A673 (cell line): ENCODE measurements at regions not wholly inside any gene's neighbourhood (a gene's known extent, or its start where the extent isn't known, plus 50 kb on each side); places are given as distances from the start of the nearest gene placed in this dataset.

Experiments used
- BruUV-seq: library from RNA; stranded (reverse); fragments of 400-500 nt; replicated peaks from 2 replicates; lab custom pipeline; 2021; lab: Mats Ljungman, UMichigan
- CTCF ChIA-PET: fragments of 300-600 bp; sonication (Branson Sonifier 250); formaldehyde crosslinking; loops from one replicate; lab custom pipeline; 2022; ENCODE audit warnings: antibody characterized with exemption; lab: Charles Lee
- POLR2A ChIA-PET: fragments of 300-600 bp; sonication (Branson Sonifier 250); formaldehyde crosslinking; loops from one replicate; lab custom pipeline; 2022; ENCODE audit warnings: antibody characterized with exemption; ENCODE audit not compliant: low non-redundant PET; lab: Charles Lee
- DNase-seq: peaks from one replicate; pipeline ENCODE4 v3.0.0-alpha.2; 2015; ENCODE audit warnings: low spot score
- H3K27ac ChIP-seq: fragments of 200-600 bp; sonication (generic); 2 replicates; pipeline ENCODE4 v1.5.1; 2016; ENCODE audit warnings: mixed run types, low read depth, mild to moderate bottlenecking, mixed read lengths, antibody characterized with exemption, low read length; ENCODE audit not compliant: poor library complexity, severe bottlenecking
- H3K27me3 ChIP-seq: fragments of 200-600 bp; sonication (generic); replicated peaks from 2 replicates; pipeline ENCODE4 v1.6.1; 2017; ENCODE audit warnings: mixed run types, low read depth, mild to moderate bottlenecking, mixed read lengths, antibody characterized with exemption, low read length; ENCODE audit not compliant: insufficient read depth, poor library complexity
- H3K36me3 ChIP-seq: fragments of 200-600 bp; sonication (generic); 2 replicates; pipeline ENCODE4 v1.6.1; 2016; ENCODE audit warnings: mixed run types, mild to moderate bottlenecking, mixed read lengths, antibody characterized with exemption, low read length; ENCODE audit not compliant: insufficient read depth, poor library complexity, severe bottlenecking
- H3K4me1 ChIP-seq: fragments of 200-600 bp; sonication (generic); 2 replicates; pipeline ENCODE4 v1.6.1; 2017; ENCODE audit warnings: mixed run types, mild to moderate bottlenecking, mixed read lengths, antibody characterized with exemption, low read length; ENCODE audit not compliant: insufficient read depth, poor library complexity, severe bottlenecking
- H3K4me3 ChIP-seq: fragments of 200-600 bp; sonication (generic); 2 replicates; pipeline ENCODE4 v1.5.1; 2016; ENCODE audit warnings: low read depth, mixed run types, mild to moderate bottlenecking, mixed read lengths, low read length; ENCODE audit not compliant: poor library complexity, severe bottlenecking
- H3K9me3 ChIP-seq: fragments of 200-600 bp; sonication (generic); 2 replicates; pipeline ENCODE4 v1.6.1; 2016; ENCODE audit warnings: mixed run types, low read depth, mild to moderate bottlenecking, mixed read lengths, antibody characterized with exemption, low read length; ENCODE audit not compliant: poor library complexity, severe bottlenecking
- EZH2 ChIP-seq: fragments of 200-600 bp; sonication (generic); IDR thresholded peaks from 2 replicates; pipeline ENCODE4 v1.6.1; 2017; ENCODE audit warnings: borderline replicate concordance, low read depth, mild to moderate bottlenecking, mixed read lengths, antibody characterized with exemption, low read length; ENCODE audit not compliant: poor library complexity, severe bottlenecking
- intact Hi-C: fragments of 100-400 bp; cut with micrococcal nuclease; formaldehyde crosslinking; loops from one replicate; pipeline ENCODE4 v1.10.0; 2022; ENCODE audit not compliant: unreplicated experiment
- TF ChIP-seq, protein P1 (sequence below): fragments of 300-800, 200-600 bp; sonication (generic); conservative IDR thresholded peaks from 2 replicates; pipeline ENCODE4 v1.5.1; 2017; ENCODE audit warnings: low read depth, mild to moderate bottlenecking, antibody characterized with exemption, low read length, moderate library complexity, mixed read lengths

DNA sequence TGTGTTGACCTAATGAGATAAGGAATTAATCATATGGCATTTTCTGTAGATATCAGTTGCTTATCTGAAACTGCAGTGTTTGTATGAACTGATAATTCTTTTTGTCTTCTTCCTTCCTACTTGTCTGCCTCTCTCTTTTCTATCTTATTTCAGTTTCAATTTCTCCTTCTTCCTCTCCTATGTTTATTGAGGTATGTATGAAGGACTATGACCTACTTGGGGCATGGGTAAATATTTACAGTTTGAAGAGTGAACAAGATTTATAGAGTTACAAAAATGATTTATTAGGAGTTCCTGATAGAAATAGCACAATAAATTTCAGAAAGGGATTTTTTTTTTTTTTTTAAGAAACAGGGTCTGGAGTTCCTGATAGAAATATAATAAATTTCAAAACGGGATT lies 88.7 kb upstream of the MUCL1 start:
- POLR2A ChIA-PET, result no interaction called here
- no peak for TF ChIP-seq EZH2
- TF ChIP-seq, protein P1, sequence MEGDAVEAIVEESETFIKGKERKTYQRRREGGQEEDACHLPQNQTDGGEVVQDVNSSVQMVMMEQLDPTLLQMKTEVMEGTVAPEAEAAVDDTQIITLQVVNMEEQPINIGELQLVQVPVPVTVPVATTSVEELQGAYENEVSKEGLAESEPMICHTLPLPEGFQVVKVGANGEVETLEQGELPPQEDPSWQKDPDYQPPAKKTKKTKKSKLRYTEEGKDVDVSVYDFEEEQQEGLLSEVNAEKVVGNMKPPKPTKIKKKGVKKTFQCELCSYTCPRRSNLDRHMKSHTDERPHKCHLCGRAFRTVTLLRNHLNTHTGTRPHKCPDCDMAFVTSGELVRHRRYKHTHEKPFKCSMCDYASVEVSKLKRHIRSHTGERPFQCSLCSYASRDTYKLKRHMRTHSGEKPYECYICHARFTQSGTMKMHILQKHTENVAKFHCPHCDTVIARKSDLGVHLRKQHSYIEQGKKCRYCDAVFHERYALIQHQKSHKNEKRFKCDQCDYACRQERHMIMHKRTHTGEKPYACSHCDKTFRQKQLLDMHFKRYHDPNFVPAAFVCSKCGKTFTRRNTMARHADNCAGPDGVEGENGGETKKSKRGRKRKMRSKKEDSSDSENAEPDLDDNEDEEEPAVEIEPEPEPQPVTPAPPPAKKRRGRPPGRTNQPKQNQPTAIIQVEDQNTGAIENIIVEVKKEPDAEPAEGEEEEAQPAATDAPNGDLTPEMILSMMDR, result no peak
- H3K4me3 ChIP-seq, result no peak overlapping the region
- no peak for DNase-seq
- peaks cover 9% of the 10 kb centered on the region for H3K27me3 ChIP-seq
- no peaks in the 10 kb centered on the region for H3K36me3 ChIP-seq
- H3K9me3 ChIP-seq, result no peaks in the 10 kb centered on the region
- CTCF ChIA-PET, result no interaction called here
- no TSS peak for BruUV-seq
- intact Hi-C loops, result no loop called here
- no peaks in the 10 kb centered on the region for H3K4me1 ChIP-seq
- H3K27ac ChIP-seq, result no peak overlapping the region

GRCh38 chr12:54762390-54762789 lies 91.9 kb upstream of the MUCL1 start:
- no TSS peak for BruUV-seq
- Histone ChIP-seq H3K4me1 (no peaks in the 10 kb centered on the region), H3K36me3 (no peaks in the 10 kb centered on the region), H3K27me3 (peaks cover 9% of the 10 kb centered on the region), H3K9me3 (no peaks in the 10 kb centered on the region), H3K27ac (no peak overlapping the region), H3K4me3 (no peak overlapping the region)
- no peak for DNase-seq
- intact Hi-C loops, result no loop called here
- TF ChIP-seq, protein P1, result no peak
- no peak for TF ChIP-seq EZH2
- POLR2A ChIA-PET, result no interaction called here
- CTCF ChIA-PET, result no interaction called here

- intact Hi-C loops, result loop anchor here (5.0 kb wide), 1 partner anchor 313 kb away; no protein-coding TSS in a partner anchor
- peak; percentile 74 for DNase-seq
- ChIA-PET POLR2A (no interaction called here), CTCF (interaction anchor here (0.6 to 1.5 kb wide), 7 partner anchors 10 to 312 kb away, joined by 3 to 5 read pairs (median 3); no protein-coding TSS in a partner anchor)
- Histone ChIP-seq H3K27ac (no peak overlapping the region), H3K27me3 (peaks cover 13% of the 10 kb centered on the region), H3K36me3 (no peaks in the 10 kb centered on the region), H3K4me3 (no peak overlapping the region), H3K9me3 (no peaks in the 10 kb centered on the region), H3K4me1 (no peaks in the 10 kb centered on the region)
- no peak for TF ChIP-seq EZH2
- TF ChIP-seq, protein P1, result peak; percentile 67
- no TSS peak for BruUV-seq
Observed at GRCh38 chr12:54759751-54760150, 94.6 kb upstream of the MUCL1 start.
